H9 (cell line): ENCODE measurements at regions not wholly inside any gene's neighbourhood (a gene's known extent, or its start where the extent isn't known, plus 50 kb on each side); places are given as distances from the start of the nearest gene placed in this dataset.

Experiments
- DNase-seq: peaks from one replicate; pipeline ENCODE4 v3.0.0-alpha.2; 2017
- H2AFZ ChIP-seq: one replicate; pipeline ENCODE4 v1.6.1; 2013; ENCODE audit warnings: mild to moderate bottlenecking, low read length, control low read depth, moderate library complexity
- H2AK5ac ChIP-seq: 2 replicates; pipeline ENCODE4 v1.6.1; 2013; ENCODE audit warnings: low read length, control low read depth, mixed read lengths; ENCODE audit not compliant: insufficient read length
- H2BK120ac ChIP-seq: one replicate; pipeline ENCODE4 v1.6.1; 2013; ENCODE audit warnings: low read depth, mild to moderate bottlenecking, low read length, control low read depth, inconsistent platforms; ENCODE audit not compliant: poor library complexity, severe bottlenecking
- H2BK12ac ChIP-seq: 2 replicates; pipeline ENCODE4 v1.6.1; 2013; ENCODE audit warnings: low read length, control low read depth, mixed read lengths, low read depth; ENCODE audit not compliant: insufficient read length
- H2BK15ac ChIP-seq: 2 replicates; pipeline ENCODE4 v1.6.1; 2013; ENCODE audit warnings: low read depth, low read length, control low read depth
- H2BK20ac ChIP-seq: one replicate; pipeline ENCODE4 v1.6.1; 2013; ENCODE audit warnings: low read depth, mild to moderate bottlenecking, low read length, control low read depth, inconsistent platforms; ENCODE audit not compliant: poor library complexity, severe bottlenecking
- H2BK5ac ChIP-seq: 2 replicates; pipeline ENCODE4 v1.6.1; 2013; ENCODE audit warnings: low read length, control low read depth, mixed read lengths; ENCODE audit not compliant: insufficient read length
- H3K14ac ChIP-seq: 2 replicates; pipeline ENCODE4 v1.6.1; 2013; ENCODE audit warnings: low read length, control low read depth; ENCODE audit not compliant: insufficient read depth
- H3K18ac ChIP-seq: 2 replicates; pipeline ENCODE4 v1.6.1; 2013; ENCODE audit warnings: low read depth, mild to moderate bottlenecking, mixed read lengths, low read length, control low read depth; ENCODE audit not compliant: insufficient read length
- H3K23ac ChIP-seq: 2 replicates; pipeline ENCODE4 v1.6.1; 2013; ENCODE audit warnings: low read length, control low read depth, mixed read lengths, low read depth; ENCODE audit not compliant: insufficient read length
- H3K23me2 ChIP-seq: 2 replicates; pipeline ENCODE4 v1.6.1; 2013; ENCODE audit warnings: low read depth, mild to moderate bottlenecking, mixed read lengths, low read length, control low read depth; ENCODE audit not compliant: insufficient read length, poor library complexity, severe bottlenecking
- H3K27ac ChIP-seq: 2 replicates; pipeline ENCODE4 v1.5.1; 2013; ENCODE audit warnings: low read length, control low read depth, mixed read lengths, low read depth; ENCODE audit not compliant: insufficient read length
- H3K27me3 ChIP-seq: 2 replicates; pipeline ENCODE4 v1.6.1; 2013; ENCODE audit warnings: low read length, control low read depth, inconsistent platforms; ENCODE audit not compliant: insufficient read depth
- H3K4ac ChIP-seq: 2 replicates; pipeline ENCODE4 v1.6.1; 2013; ENCODE audit warnings: low read depth, mild to moderate bottlenecking, control low read depth, inconsistent platforms, low read length, moderate library complexity
- H3K4me1 ChIP-seq: 2 replicates; pipeline ENCODE4 v1.6.1; 2013; ENCODE audit warnings: low read length, control low read depth, inconsistent platforms; ENCODE audit not compliant: insufficient read depth
- H3K4me2 ChIP-seq: 2 replicates; pipeline ENCODE4 v1.6.1; 2013; ENCODE audit warnings: low read length, control low read depth, mixed read lengths; ENCODE audit not compliant: insufficient read length, insufficient read depth
- H3K56ac ChIP-seq: 2 replicates; pipeline ENCODE4 v1.6.1; 2013; ENCODE audit warnings: low read depth, mild to moderate bottlenecking, mixed read lengths, low read length, control low read depth; ENCODE audit not compliant: insufficient read length
- H3K79me1 ChIP-seq: 2 replicates; pipeline ENCODE4 v1.6.1; 2013; ENCODE audit warnings: low read depth, mild to moderate bottlenecking, moderate library complexity, low read length, control low read depth, inconsistent platforms; ENCODE audit not compliant: insufficient read depth, poor library complexity, severe bottlenecking
- H3K79me2 ChIP-seq: 2 replicates; pipeline ENCODE4 v1.6.1; 2013; ENCODE audit warnings: low read length, control low read depth, inconsistent platforms; ENCODE audit not compliant: insufficient read depth
- H3K9ac ChIP-seq: 2 replicates; pipeline ENCODE4 v1.6.1; 2013; ENCODE audit warnings: low read length, control low read depth, mixed read lengths; ENCODE audit not compliant: insufficient read length; ENCODE audit errors: extremely low read depth
- H3K9me3 ChIP-seq: one replicate; pipeline ENCODE4 v1.6.1; 2013; ENCODE audit warnings: low read depth, low read length, inconsistent platforms; ENCODE audit not compliant: control insufficient read depth
- H3T11ph ChIP-seq: one replicate; pipeline ENCODE4 v1.6.1; 2013; ENCODE audit warnings: mild to moderate bottlenecking, low read length, control low read depth, inconsistent platforms
- H4K20me1 ChIP-seq: one replicate; pipeline ENCODE4 v1.6.1; 2013; ENCODE audit not compliant: control insufficient read depth, insufficient read length, insufficient read depth
- H4K5ac ChIP-seq: 2 replicates; pipeline ENCODE4 v1.6.1; 2013; ENCODE audit warnings: low read depth, mild to moderate bottlenecking, mixed read lengths, low read length, control low read depth; ENCODE audit not compliant: insufficient read length
- H4K8ac ChIP-seq: replicated peaks from 2 replicates; pipeline ENCODE4 v1.6.1; 2013; ENCODE audit warnings: low read length, control low read depth, mixed read lengths, low read depth; ENCODE audit not compliant: insufficient read length
- H4K91ac ChIP-seq: 2 replicates; pipeline ENCODE4 v1.6.1; 2013; ENCODE audit warnings: low read depth, mild to moderate bottlenecking, moderate library complexity, mixed read lengths, low read length, control low read depth; ENCODE audit not compliant: insufficient read length
- H3K27ac Mint-ChIP-seq, 3 experiments: 2 replicates in 2 of 3; 3 replicates in 1 of 3; pipeline ENCODE4 v1.8.0; 2020 to 2021; ENCODE audit warnings: mixed read lengths in 3 of 3, mild to moderate bottlenecking in 1 of 3, moderate library complexity in 1 of 3
- H3K27me3 Mint-ChIP-seq: 2 replicates; pipeline ENCODE4 v1.8.0; 2021; ENCODE audit warnings: low read depth, mild to moderate bottlenecking, moderate library complexity, mixed read lengths
- H3K36me3 Mint-ChIP-seq, 3 experiments: 2 replicates in 2 of 3; 3 replicates in 1 of 3; pipeline ENCODE4 v1.8.0; 2020 to 2021; ENCODE audit warnings: low read depth in 3 of 3, mixed read lengths in 3 of 3; ENCODE audit not compliant: insufficient read depth in 1 of 3
- H3K4me1 Mint-ChIP-seq, 2 experiments: 2 replicates each; pipeline ENCODE4 v1.8.0; 2020; ENCODE audit warnings: mixed read lengths in 2 of 2
- H3K4me3 Mint-ChIP-seq, 2 experiments: 2 replicates in 1 of 2; 3 replicates in 1 of 2; pipeline ENCODE4 v1.8.0; 2020 to 2021; ENCODE audit warnings: mild to moderate bottlenecking in 2 of 2, mixed read lengths in 2 of 2, moderate library complexity in 1 of 2
- H3K9me3 Mint-ChIP-seq, 2 experiments: 2 replicates in 1 of 2; 3 replicates in 1 of 2; pipeline ENCODE4 v1.8.0; 2020; ENCODE audit warnings: mild to moderate bottlenecking in 2 of 2, mixed read lengths in 2 of 2, moderate library complexity in 1 of 2
- CTCF ChIP-seq: fragments of 200-600 bp; sonication (generic); conservative IDR thresholded peaks from 3 replicates; pipeline ENCODE4 v1.8.0; 2021; ENCODE audit warnings: antibody characterized with exemption, mild to moderate bottlenecking
- WGBS: extraction: QIAGEN DNeasy Blood & Tissue Kit; methylation state at CpG from one replicate; pipeline ENCODE4 v1.1.7; 2013; ENCODE audit warnings: missing lambda C conversion rate, low lambda C conversion rate, mixed read lengths; ENCODE audit not compliant: insufficient read length; ENCODE audit errors: extremely low coverage; 5-methylcytosine and 5-hydroxymethylcytosine counted together

GRCh38 chr15:62611002-62611401 is 431.5 kb upstream of the TPM1 start:
- no peak for TF ChIP-seq CTCF
- Histone ChIP-seq H2BK20ac (no peak overlapping the region), H2BK12ac (no peak overlapping the region), H2AK5ac (no peak overlapping the region), H3K4me1 (no peaks in the 10 kb centered on the region), H3K4me2 (no peak overlapping the region), H3K23me2 (no peaks in the 10 kb centered on the region), H2BK5ac (no peak overlapping the region), H3K27me3 (no peaks in the 10 kb centered on the region), H4K8ac (no peak overlapping the region), H2AFZ (no peak overlapping the region), H3K79me1 (no peaks in the 10 kb centered on the region), H3K14ac (no peak overlapping the region), H3K9ac (no peak overlapping the region), H4K5ac (no peak overlapping the region), H4K91ac (no peak overlapping the region), H3K4ac (no peak overlapping the region), H3K56ac (no peak overlapping the region), H2BK120ac (no peak overlapping the region), H2BK15ac (no peak overlapping the region), H3K18ac (no peak overlapping the region), H3K27ac (no peak overlapping the region), H3K79me2 (no peaks in the 10 kb centered on the region), H3K9me3 (no peaks in the 10 kb centered on the region), H4K20me1 (no peaks in the 10 kb centered on the region), H3T11ph (no peak overlapping the region), H3K23ac (no peak overlapping the region)
- H3K36me3 Mint-ChIP-seq: no peaks in the 10 kb centered on the region
- no peaks in the 10 kb centered on the region for H3K9me3 Mint-ChIP-seq
- H3K4me3 Mint-ChIP-seq: no peak overlapping the region
- peaks cover 11 to 12% of the 10 kb centered on the region in 2 experiments for H3K4me1 Mint-ChIP-seq
- no peaks in the 10 kb centered on the region; the same call in 1 of the 2 replicates for H3K27me3 Mint-ChIP-seq
- DNase-seq: no peak
- no peak overlapping the region for H3K27ac Mint-ChIP-seq
- no CpG with 5 or more reads among the region's 2 CpGs for WGBS
